ENCODE measurements at regions not wholly inside any gene's neighbourhood (a gene's known extent, or its start where the extent isn't known, plus 50 kb on each side); places are given as distances from the start of the nearest gene placed in this dataset.
"Not testable (repeated sequence)": the region's sequence is repeated elsewhere in the genome, so short reads cannot be mapped to it uniquely, and the experiment has no call there.

- FAIRE-seq, result no peak
Measured at GRCh38 chr10:57472823-57473619, 794.7 kb downstream of the IPMK start.

- FAIRE-seq, result no peak
Measured at GRCh38 chr10:57468894-57469432, 798.7 kb downstream of the IPMK start.

GRCh38 chr10:57465155-57465554, 802.5 kb downstream of the IPMK start:
- FAIRE-seq, result no peak

GRCh38 chr10:57460540-57460939, 807.2 kb downstream of the IPMK start:
- no peak for FAIRE-seq

- FAIRE-seq, result no peak
Measured at GRCh38 chr10:57457972-57458512, 809.7 kb downstream of the IPMK start.

DNA sequence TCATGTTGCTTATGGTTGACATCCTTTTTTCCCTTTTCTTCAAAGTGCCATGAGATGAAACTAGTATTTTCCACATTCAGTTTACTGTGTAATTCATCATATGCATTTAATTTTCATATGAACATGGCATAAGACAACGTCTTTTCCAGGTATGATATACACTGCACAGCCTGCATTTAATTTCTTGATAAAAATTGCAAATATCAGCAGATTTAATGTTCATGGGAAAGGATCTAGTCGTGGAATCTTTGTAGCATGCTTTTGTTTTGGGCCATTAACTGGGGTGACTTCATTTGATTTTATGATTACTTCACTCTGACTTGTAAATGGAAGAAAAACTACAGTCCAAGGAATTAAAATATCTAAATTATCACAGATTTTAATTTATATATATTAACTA, 837.3 kb downstream of the IPMK start:
- FAIRE-seq, result no peak

- no peak for FAIRE-seq
Measured at GRCh38 chr10:57420881-57421280, 846.8 kb downstream of the IPMK start.

- no peak for FAIRE-seq
Measured at GRCh38 chr10:57418476-57418875, 849.2 kb downstream of the IPMK start.

DNA sequence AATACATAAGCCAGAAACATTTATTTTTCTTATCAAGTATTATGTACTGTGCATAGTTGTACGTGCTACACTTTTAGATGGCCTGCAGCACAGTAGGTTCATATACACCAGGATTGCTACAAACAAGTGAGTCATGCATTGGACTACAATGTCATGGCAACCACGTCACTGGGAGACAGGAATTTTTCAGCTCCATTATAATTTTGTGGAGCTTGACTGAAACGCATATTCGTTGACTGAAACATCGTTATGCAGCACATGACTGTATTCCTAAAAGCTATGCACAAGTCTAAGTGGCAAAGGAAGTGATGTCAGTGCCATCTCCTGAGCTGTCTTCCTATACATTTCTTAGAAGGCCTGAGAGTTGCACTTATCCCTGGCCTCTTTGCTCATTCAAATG, 871.8 kb downstream of the IPMK start:
- no peak for FAIRE-seq

DNA sequence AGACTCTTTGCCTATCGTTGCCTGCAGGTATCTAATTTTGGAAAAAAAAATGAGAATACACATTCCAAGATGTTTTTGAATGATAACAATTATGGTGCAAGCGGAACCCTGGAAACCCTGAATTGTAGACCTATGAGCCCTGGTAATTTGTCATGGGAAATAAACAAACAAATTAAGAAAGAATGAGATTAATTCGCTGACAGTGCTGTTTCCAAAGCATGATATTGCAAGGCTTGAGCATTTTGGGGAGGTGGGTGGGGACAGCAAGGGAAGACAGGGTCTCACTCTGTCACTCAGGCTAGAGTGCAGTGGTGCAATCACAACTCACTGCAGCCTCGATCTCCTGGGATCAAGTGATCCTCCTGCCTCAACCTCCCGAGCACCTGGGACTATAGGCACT, 900.3 kb downstream of the IPMK start:
- no peak for FAIRE-seq

GRCh38 chr10:57362811-57363210, 904.9 kb downstream of the IPMK start:
- no peak for FAIRE-seq

GRCh38 chr10:57353403-57354003, 914.2 kb downstream of the IPMK start:
- FAIRE-seq, result no peak

DNA sequence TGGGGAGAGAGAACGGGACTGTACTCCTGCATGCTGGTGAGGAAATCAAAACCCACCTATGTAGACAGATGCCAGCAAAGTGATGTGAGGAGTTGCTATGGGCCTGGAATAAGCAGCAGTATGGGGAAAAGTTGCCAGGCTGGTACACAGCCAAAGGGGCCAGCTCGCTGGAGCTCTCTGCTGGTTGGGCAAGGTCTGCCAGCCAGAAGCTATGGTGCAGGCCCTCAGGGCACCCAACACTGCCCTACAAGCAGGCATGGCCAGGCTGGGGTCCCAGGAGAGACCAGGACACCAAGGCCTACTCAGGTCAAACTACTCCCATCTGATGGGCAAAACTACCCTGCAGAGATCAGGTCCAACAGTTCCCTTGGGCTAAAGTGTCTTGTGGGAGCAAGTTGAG, 916.6 kb downstream of the IPMK start:
- FAIRE-seq, result no peak

DNA sequence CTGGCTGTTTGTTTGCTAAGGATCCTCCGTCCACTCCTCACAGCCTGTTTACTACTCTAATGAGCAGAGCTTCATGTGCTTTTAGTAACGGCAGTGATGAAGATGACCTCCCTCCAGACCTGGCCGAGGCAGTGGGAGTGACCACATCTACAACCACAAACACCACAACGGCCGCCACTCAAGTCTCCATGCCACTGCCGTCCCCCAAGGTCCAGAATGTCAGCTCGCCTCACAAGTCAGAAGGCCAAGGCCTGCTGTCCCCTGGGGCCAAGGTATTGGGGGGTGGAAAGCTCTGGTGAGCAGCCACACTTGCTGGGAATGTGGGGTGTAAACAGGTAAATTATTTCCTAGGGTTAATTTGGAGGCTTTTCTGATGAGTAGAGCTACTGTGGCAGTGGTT, 926.4 kb downstream of the IPMK start:
- FAIRE-seq, result no peak

GRCh38 chr10:57338823-57339558, 928.7 kb downstream of the IPMK start:
- FAIRE-seq, result peak; percentile 87

GRCh38 chr10:57336865-57337264, 930.8 kb downstream of the IPMK start:
- no peak for FAIRE-seq

- FAIRE-seq, result no peak
Measured at GRCh38 chr10:57336341-57336740, 931.4 kb downstream of the IPMK start.

DNA sequence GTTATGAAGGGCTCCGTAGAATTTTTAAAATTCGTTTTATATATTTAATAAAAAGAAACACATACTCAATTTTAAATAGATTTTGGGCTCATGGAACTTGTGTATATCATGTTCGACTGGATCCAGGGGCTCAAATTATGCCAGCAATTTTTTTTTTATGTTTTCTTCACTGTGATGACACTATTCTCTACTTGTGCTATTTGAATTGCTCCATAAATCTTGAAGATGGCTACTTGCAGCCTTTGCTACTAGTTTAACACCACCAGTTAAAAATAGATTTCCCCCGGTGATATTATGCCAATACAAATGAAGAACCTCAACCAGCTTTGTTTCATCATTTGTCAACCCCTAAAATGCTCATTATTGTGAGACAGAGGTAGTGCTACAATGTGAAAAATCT, 933.2 kb downstream of the IPMK start:
- no peak for FAIRE-seq

GRCh38 chr10:57333880-57334279, 933.8 kb downstream of the IPMK start:
- FAIRE-seq, result no peak

DNA sequence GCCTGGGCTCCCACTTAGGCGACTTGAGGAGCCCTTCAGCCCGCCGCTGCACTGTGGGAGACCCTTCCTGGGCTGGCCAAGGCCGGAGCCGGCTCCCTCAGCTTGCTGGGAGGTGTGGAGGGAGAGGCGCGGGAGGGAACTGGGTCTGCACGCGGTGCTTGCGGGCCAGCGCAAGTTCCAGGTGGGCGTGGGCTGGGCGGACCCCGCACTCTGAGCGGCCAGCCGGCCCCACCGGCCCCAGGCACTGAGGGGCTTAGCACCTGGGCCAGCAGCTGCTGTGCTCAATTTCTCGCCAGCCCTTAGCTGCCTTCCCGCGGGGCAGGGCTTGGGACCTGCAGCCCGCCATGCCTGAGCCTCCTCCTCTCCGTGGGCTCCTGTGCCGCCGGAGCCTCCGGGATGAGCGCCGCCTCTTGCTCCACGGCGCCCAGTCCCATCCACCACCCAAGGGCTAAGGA, 946.3 kb downstream of the IPMK start:
- not testable (repeated sequence) for FAIRE-seq

GRCh38 chr10:57320416-57320815, 947.3 kb downstream of the IPMK start:
- FAIRE-seq, result no peak

GRCh38 chr10:57314046-57314445, 953.0 kb upstream of the ZWINT start:
- no peak for FAIRE-seq

GRCh38 chr10:57303566-57303965, 942.5 kb upstream of the ZWINT start:
- no peak for FAIRE-seq
